Endodermal cell (in vitro differentiated cells): ENCODE measurements at regions not wholly inside any gene's neighbourhood (a gene's known extent, or its start where the extent isn't known, plus 50 kb on each side); places are given as distances from the start of the nearest gene placed in this dataset.
A peak's percentile ranks its signal among the peaks of the same experiment; 100 is the strongest.

Experiments used
- DNase-seq: peaks from one replicate; pipeline ENCODE4 v3.0.0-alpha.2; 2017
- H3K27ac ChIP-seq: 2 replicates; pipeline ENCODE4 v1.5.1; 2013; ENCODE audit warnings: mild to moderate bottlenecking, low read depth, low read length, moderate library complexity
- H3K27me3 ChIP-seq: 2 replicates; pipeline ENCODE4 v1.6.1; 2013; ENCODE audit warnings: mild to moderate bottlenecking, low read length, moderate library complexity; ENCODE audit not compliant: insufficient read depth, control insufficient read depth, poor library complexity, severe bottlenecking
- H3K36me3 ChIP-seq: 2 replicates; pipeline ENCODE4 v1.7.0; 2013; ENCODE audit warnings: mild to moderate bottlenecking, low read length, moderate library complexity; ENCODE audit not compliant: control insufficient read depth, insufficient read depth
- H3K4me1 ChIP-seq: one replicate; pipeline ENCODE4 v1.7.0; 2013; ENCODE audit warnings: low read length; ENCODE audit not compliant: control insufficient read depth, insufficient read depth
- H3K4me3 ChIP-seq: 2 replicates; pipeline ENCODE4 v1.5.1; 2013; ENCODE audit warnings: mild to moderate bottlenecking, low read length, moderate library complexity
- H3K9ac ChIP-seq: 2 replicates; pipeline ENCODE4 v1.6.1; 2013; ENCODE audit warnings: mild to moderate bottlenecking, low read length, moderate library complexity; ENCODE audit not compliant: poor library complexity, severe bottlenecking; ENCODE audit errors: extremely low read depth
- H3K9me3 ChIP-seq: 2 replicates; pipeline ENCODE4 v1.6.1; 2013; ENCODE audit warnings: mild to moderate bottlenecking, low read length, moderate library complexity; ENCODE audit not compliant: control insufficient read depth
- H3K27ac Mint-ChIP-seq: 2 replicates; pipeline ENCODE4 v1.8.0; 2020; ENCODE audit warnings: mixed read lengths
- H3K27me3 Mint-ChIP-seq: 2 replicates; pipeline ENCODE4 v1.8.0; 2021; ENCODE audit warnings: mild to moderate bottlenecking, mixed read lengths; ENCODE audit not compliant: insufficient read depth
- H3K36me3 Mint-ChIP-seq: 2 replicates; pipeline ENCODE4 v1.8.0; 2020; ENCODE audit warnings: low read depth, mixed read lengths
- H3K4me1 Mint-ChIP-seq: 2 replicates; pipeline ENCODE4 v1.8.0; 2020; ENCODE audit warnings: mixed read lengths
- H3K4me3 Mint-ChIP-seq: 2 replicates; pipeline ENCODE4 v1.8.0; 2020; ENCODE audit warnings: mild to moderate bottlenecking, moderate library complexity, mixed read lengths
- H3K9me3 Mint-ChIP-seq: 2 replicates; pipeline ENCODE4 v1.8.0; 2020; ENCODE audit warnings: mild to moderate bottlenecking, mixed read lengths
- CTCF ChIP-seq: fragments of 200-600 bp; sonication (generic); conservative IDR thresholded peaks from 2 replicates; pipeline ENCODE4 v1.5.0; 2021; ENCODE audit warnings: antibody characterized with exemption, mild to moderate bottlenecking
- WGBS, 2 experiments: methylation state at CpG; one replicate each; pipeline versions ENCODE4 v1.1.5 to v1.1.7; 2013; ENCODE audit warnings: missing lambda C conversion rate in 2 of 2, mixed read lengths in 1 of 2; ENCODE audit not compliant: insufficient coverage in 1 of 2, insufficient read length in 1 of 2; 5-methylcytosine and 5-hydroxymethylcytosine counted together

GRCh38 chr9:106716820-106717219 lies 146.1 kb upstream of the ZNF462 start:
- Histone ChIP-seq H3K36me3 (no peaks in the 10 kb centered on the region), H3K4me3 (no peak overlapping the region), H3K27me3 (no peaks in the 10 kb centered on the region), H3K4me1 (no peaks in the 10 kb centered on the region), H3K9me3 (no peaks in the 10 kb centered on the region), H3K9ac (no peak overlapping the region), H3K27ac (no peak overlapping the region)
- Mint-ChIP-seq H3K36me3 (no peaks in the 10 kb centered on the region), H3K27me3 (no peaks in the 10 kb centered on the region), H3K4me3 (no peak overlapping the region), H3K9me3 (no peaks in the 10 kb centered on the region), H3K27ac (no peak overlapping the region), H3K4me1 (peaks cover 1% of the 10 kb centered on the region)
- no peak for DNase-seq
- no peak for TF ChIP-seq CTCF
- 38% methylated on average over 1 of the region's 1 CpG; no CpG with 5 or more reads in 1 of the 2 experiments for WGBS, 2 experiments

- no peak for DNase-seq
- peaks cover 1% of the 10 kb centered on the region for H3K4me1 Mint-ChIP-seq
- H3K27me3 ChIP-seq = no peaks in the 10 kb centered on the region
- H3K4me3 ChIP-seq = no peak overlapping the region
- no peak overlapping the region for H3K9ac ChIP-seq
- H3K27ac ChIP-seq = no peak overlapping the region
- H3K4me3 Mint-ChIP-seq = no peak overlapping the region
- no peaks in the 10 kb centered on the region for H3K9me3 Mint-ChIP-seq
- H3K27ac Mint-ChIP-seq = no peak overlapping the region
- WGBS, 2 experiments = 73% methylated on average over 2 of the region's 2 CpGs; no CpG with 5 or more reads in 1 of the 2 experiments
- no peaks in the 10 kb centered on the region for H3K36me3 ChIP-seq
- H3K36me3 Mint-ChIP-seq = no peaks in the 10 kb centered on the region
- no peaks in the 10 kb centered on the region for H3K27me3 Mint-ChIP-seq
- no peaks in the 10 kb centered on the region for H3K4me1 ChIP-seq
- no peaks in the 10 kb centered on the region for H3K9me3 ChIP-seq
- TF ChIP-seq CTCF = peak; percentile 64
Observed at GRCh38 chr9:106717686-106718085, 145.3 kb upstream of the ZNF462 start.

GRCh38 chr9:106718936-106719335 lies 144.0 kb upstream of the ZNF462 start:
- peaks cover 1% of the 10 kb centered on the region for H3K4me1 Mint-ChIP-seq
- Histone ChIP-seq H3K9me3 (no peaks in the 10 kb centered on the region), H3K4me1 (no peaks in the 10 kb centered on the region), H3K4me3 (no peak overlapping the region), H3K27ac (no peak overlapping the region), H3K36me3 (no peaks in the 10 kb centered on the region), H3K9ac (no peak overlapping the region), H3K27me3 (no peaks in the 10 kb centered on the region)
- no peaks in the 10 kb centered on the region for H3K36me3 Mint-ChIP-seq
- H3K27me3 Mint-ChIP-seq = no peaks in the 10 kb centered on the region
- TF ChIP-seq CTCF = no peak
- H3K27ac Mint-ChIP-seq = no peak overlapping the region
- no peaks in the 10 kb centered on the region for H3K9me3 Mint-ChIP-seq
- DNase-seq = no peak
- H3K4me3 Mint-ChIP-seq = no peak overlapping the region
